Esophagus squamous epithelium (tissue), 5 donors: ENCODE measurements at regions not wholly inside any gene's neighbourhood (a gene's known extent, or its start where the extent isn't known, plus 50 kb on each side); places are given as distances from the start of the nearest gene placed in this dataset.

Source experiments
- DNase-seq: peaks from one replicate; lab custom pipeline; 2025; lab: John Stamatoyannopoulos, UW
- H3K27ac ChIP-seq, 4 donors: fragments of 200-600 bp; sonication (generic); one replicate each; pipeline ENCODE4 v1.5.1; 2016 to 2019; ENCODE audit warnings: mild to moderate bottlenecking in 1 of 4
- H3K27me3 ChIP-seq, 4 donors: fragments of 200-600 bp; sonication (generic); 1 replicate in 3 of 4; 2 replicates in 1 of 4; pipeline versions ENCODE4 v1.5.1 to v1.6.0; 2017 to 2021; ENCODE audit warnings: antibody characterized with exemption in 1 of 4
- H3K36me3 ChIP-seq, 3 donors: fragments of 200-600 bp; sonication (generic); one replicate each; pipeline ENCODE4 v1.5.1; 2016 to 2019
- H3K4me1 ChIP-seq, 3 donors: fragments of 200-600 bp; sonication (generic); one replicate each; pipeline ENCODE4 v1.5.1; 2017 to 2019
- H3K4me3 ChIP-seq, 4 donors: fragments of 200-600 bp; sonication (generic); 1 replicate in 3 of 4; 2 replicates in 1 of 4; pipeline ENCODE4 v1.5.1; 2016 to 2019; ENCODE audit warnings: mild to moderate bottlenecking in 2 of 4, moderate library complexity in 1 of 4
- H3K9me3 ChIP-seq, 3 donors: fragments of 200-600 bp; sonication (generic); one replicate each; pipeline ENCODE4 v1.5.1; 2016 to 2019
- CTCF ChIP-seq, 6 experiments: fragments of 450-650 bp in 4 of 6; fragments of 200-600 bp in 2 of 6; sonication (generic) in 2 of 6; IDR thresholded peaks; one replicate each; pipeline ENCODE4 v1.5.1; 2016 to 2019; ENCODE audit warnings: antibody characterized with exemption in 6 of 6, mild to moderate bottlenecking in 4 of 6, moderate library complexity in 4 of 6
- POLR2A ChIP-seq, 4 donors: fragments of 450-650 bp; IDR thresholded peaks; one replicate each; pipeline ENCODE4 v1.6.1; 2017; ENCODE audit warnings: antibody characterized with exemption in 4 of 4, mild to moderate bottlenecking in 4 of 4, moderate library complexity in 3 of 4
- WGBS, 2 donors: methylation state at CpG; one replicate each; pipeline ENCODE4 v1.1.5; 2018; 5-methylcytosine and 5-hydroxymethylcytosine counted together
- intact Hi-C: fragments of 100-400 bp; cut with DNase I; formaldehyde crosslinking; loops from one replicate; pipeline ENCODE4 v1.15.0; 2022
- donor health status: DM: yes; HTN: yes; CAD: no.

GRCh38 chr9:103867886-103868285, 226.2 kb upstream of the SMC2 start:
- intact Hi-C loops = no loop called here
- WGBS, 2 donors = 43 to 52% methylated on average over 1 of the region's 1 CpG

GRCh38 chr9:103872811-103873210, 221.3 kb upstream of the SMC2 start:
- Histone ChIP-seq H3K27ac (no peak overlapping the region), H3K4me3 (no peak overlapping the region), H3K4me1 (no peaks in the 10 kb centered on the region), H3K27me3 (no peaks in the 10 kb centered on the region), H3K9me3 (no peaks in the 10 kb centered on the region), H3K36me3 (no peaks in the 10 kb centered on the region)
- DNase-seq = no peak
- 68 to 75% methylated on average over 3 to 6 of the region's 7 CpGs for WGBS, 2 donors
- no peak for TF ChIP-seq POLR2A (IDR thresholded peaks at IDR 0.05)
- TF ChIP-seq CTCF (IDR thresholded peaks at IDR 0.05) = no peak
- intact Hi-C loops = no loop called here

More at GRCh38 chr9:103867886-103868285, 226.2 kb upstream of the SMC2 start:
- TF ChIP-seq CTCF (IDR thresholded peaks at IDR 0.05) (no peak), POLR2A (IDR thresholded peaks at IDR 0.05) (no peak)
- H3K4me3 ChIP-seq = no peak overlapping the region
- H3K27ac ChIP-seq = no peak overlapping the region
- H3K36me3 ChIP-seq = no peaks in the 10 kb centered on the region
- no peaks in the 10 kb centered on the region for H3K4me1 ChIP-seq
- no peak for DNase-seq
- H3K27me3 ChIP-seq = no peaks in the 10 kb centered on the region
- H3K9me3 ChIP-seq = no peaks in the 10 kb centered on the region

GRCh38 chr9:103881419-103881818, 212.7 kb upstream of the SMC2 start:
- 85 to 87% methylated on average over 2 of the region's 2 CpGs for WGBS, 2 donors
- H3K27me3 ChIP-seq = no peaks in the 10 kb centered on the region
- no peaks in the 10 kb centered on the region for H3K36me3 ChIP-seq
- no peaks in the 10 kb centered on the region for H3K9me3 ChIP-seq
- no peak overlapping the region for H3K27ac ChIP-seq
- H3K4me1 ChIP-seq = no peaks in the 10 kb centered on the region
- DNase-seq = no peak
- H3K4me3 ChIP-seq = no peak overlapping the region
- intact Hi-C loops = no loop called here
- TF ChIP-seq POLR2A (IDR thresholded peaks at IDR 0.05) = no peak
- no peak for TF ChIP-seq CTCF (IDR thresholded peaks at IDR 0.05)

GRCh38 chr9:103889989-103890388, 204.1 kb upstream of the SMC2 start:
- Histone ChIP-seq H3K27ac (no peak overlapping the region), H3K36me3 (no peaks in the 10 kb centered on the region), H3K27me3 (no peaks in the 10 kb centered on the region), H3K4me1 (no peaks in the 10 kb centered on the region), H3K4me3 (no peak overlapping the region), H3K9me3 (no peaks in the 10 kb centered on the region)
- intact Hi-C loops = no loop called here
- no peak for DNase-seq
- TF ChIP-seq POLR2A (IDR thresholded peaks at IDR 0.05) (no peak), CTCF (IDR thresholded peaks at IDR 0.05) (no peak)

- 36 to 42% methylated on average over 2 of the region's 2 CpGs for WGBS, 2 donors
- no peaks in the 10 kb centered on the region for H3K4me1 ChIP-seq
- no peaks in the 10 kb centered on the region for H3K27me3 ChIP-seq
- no peaks in the 10 kb centered on the region for H3K36me3 ChIP-seq
- H3K9me3 ChIP-seq = no peaks in the 10 kb centered on the region
- DNase-seq = no peak
- TF ChIP-seq CTCF (IDR thresholded peaks at IDR 0.05) = no peak
- TF ChIP-seq POLR2A (IDR thresholded peaks at IDR 0.05) = no peak
- no peak overlapping the region for H3K4me3 ChIP-seq
- intact Hi-C loops = no loop called here
- no peak overlapping the region for H3K27ac ChIP-seq
Observed at GRCh38 chr9:103894184-103894583, 199.9 kb upstream of the SMC2 start.
